HG03060 (cell line): ENCODE measurements at regions not wholly inside any gene's neighbourhood (a gene's known extent, or its start where the extent isn't known, plus 50 kb on each side); places are given as distances from the start of the nearest gene placed in this dataset.

Experiments
- ATAC-seq: cut with Tn5 transposase; IDR thresholded peaks from one replicate; pipeline ENCODE4 v1.9.1; 2021; ENCODE audit warnings: low read depth, moderate number of reproducible peaks; ENCODE audit not compliant: unreplicated experiment

DNA sequence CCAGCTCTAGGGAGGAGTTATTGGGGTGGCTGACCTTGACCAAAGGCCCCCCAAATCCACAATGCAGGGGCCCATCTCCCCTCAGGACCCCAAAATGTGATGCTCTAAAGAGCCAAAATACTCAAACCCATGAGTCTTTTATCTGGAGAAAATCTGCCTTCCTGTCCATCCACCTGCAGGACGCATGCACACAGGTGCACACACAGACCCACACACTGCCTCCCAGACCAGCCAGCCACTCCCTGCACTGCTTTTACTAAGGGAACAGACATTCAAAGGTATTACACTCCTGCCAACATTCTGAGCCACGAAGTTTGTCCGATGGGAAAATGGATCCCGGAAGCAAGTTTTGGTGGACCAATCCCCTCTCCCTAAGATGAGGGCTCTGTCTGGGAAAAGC lies 76.1 kb upstream of the CDH5 start:
- ATAC-seq: no peak

GRCh38 chr16:66289986-66290385 lies 76.5 kb upstream of the CDH5 start:
- no peak for ATAC-seq

GRCh38 chr16:66289051-66289680 lies 77.3 kb upstream of the CDH5 start:
- ATAC-seq: no peak

- ATAC-seq: no peak
These were observed 78.6 kb upstream of the CDH5 start for GRCh38 chr16:66287926-66288325.

DNA sequence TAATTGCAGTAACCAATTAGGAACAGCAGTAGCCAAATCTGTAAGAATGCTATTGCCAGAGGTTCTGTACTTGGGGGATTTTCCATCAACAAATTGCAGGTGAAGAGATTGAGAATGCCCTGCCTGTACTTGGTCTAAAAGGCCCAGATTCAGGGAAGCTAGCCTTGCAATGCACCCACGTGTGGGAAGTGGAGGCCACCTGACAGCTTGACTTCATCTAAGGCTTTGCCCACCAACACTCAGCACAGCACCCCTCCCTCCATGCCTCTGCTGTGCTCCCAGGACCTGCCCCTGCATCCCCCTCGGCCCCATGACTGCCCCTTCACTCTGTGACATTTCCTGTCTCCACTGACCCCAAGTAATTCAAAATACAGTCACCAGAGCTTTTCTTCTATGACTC lies 79.1 kb upstream of the CDH5 start:
- no peak for ATAC-seq

GRCh38 chr16:66286527-66286926 lies 80.0 kb upstream of the CDH5 start:
- ATAC-seq: no peak

DNA sequence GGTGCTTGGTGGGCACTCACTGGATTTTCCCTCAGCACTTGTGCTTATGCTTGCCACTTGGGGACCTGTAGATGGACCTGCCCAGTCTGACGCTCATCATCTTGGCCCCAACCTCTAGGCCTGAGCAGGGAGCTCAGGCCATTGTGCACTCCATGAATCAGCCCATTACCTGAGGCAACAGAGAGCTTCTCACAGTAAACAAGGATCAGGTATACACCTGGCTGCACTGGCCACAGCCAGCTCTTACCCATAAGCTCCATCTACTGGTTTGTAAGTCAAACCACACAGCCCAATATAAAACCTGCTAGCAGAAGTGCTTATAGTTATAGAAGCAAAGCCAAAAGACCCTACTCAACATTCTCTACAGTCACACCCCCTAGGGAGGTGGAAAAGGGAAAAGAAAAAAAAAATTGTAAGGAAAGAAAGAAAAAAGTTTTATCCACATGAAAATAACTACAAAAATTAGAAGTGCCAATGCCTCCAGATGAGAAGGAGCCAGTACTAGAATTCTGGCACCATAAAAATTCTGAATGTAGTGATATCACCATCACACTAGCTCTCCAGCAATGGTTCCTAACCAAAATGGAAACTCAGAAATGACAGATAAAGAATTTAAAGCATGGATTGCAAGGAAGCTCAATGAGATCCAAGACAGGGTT lies 87.8 kb upstream of the CDH5 start:
- no peak for ATAC-seq

GRCh38 chr16:66278111-66278531 lies 88.4 kb upstream of the CDH5 start:
- ATAC-seq: no peak

DNA sequence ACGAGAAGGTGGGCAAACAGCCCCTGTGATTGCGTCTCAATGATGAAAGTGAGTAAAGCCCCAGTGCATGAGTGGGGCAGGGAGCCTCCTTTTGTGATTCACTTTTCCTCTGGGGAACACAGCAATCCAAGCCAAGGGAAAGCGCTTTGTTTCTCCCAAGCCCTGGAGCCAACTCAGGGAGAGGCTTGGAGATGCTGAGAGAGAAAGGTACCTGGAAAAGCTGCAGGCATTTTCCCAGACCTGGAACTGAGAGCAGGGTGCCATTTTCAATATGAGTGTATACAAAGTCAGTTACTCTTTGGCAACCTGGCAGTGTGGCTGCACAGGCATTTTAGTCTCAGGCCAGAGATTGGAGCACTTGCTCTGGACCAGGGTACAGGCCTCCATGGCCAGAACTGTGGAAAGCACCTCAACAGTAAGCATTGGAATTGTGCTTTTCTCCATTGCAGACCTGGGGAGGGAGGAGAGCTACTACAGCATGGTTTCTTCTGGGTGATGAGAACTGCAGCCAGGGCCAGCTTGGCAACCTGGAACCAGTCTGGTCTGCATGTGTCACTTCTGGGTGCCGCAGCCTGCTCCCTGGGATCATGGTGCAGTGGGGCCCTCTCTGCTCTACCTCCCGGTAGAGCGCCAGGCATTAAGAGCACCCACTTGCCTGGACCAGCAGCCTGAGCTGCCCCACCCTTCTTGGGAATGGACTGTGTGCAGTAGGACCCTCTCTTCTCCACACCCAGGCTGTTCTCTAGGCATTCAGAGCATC lies 89.0 kb upstream of the CDH5 start:
- ATAC-seq: no peak

DNA sequence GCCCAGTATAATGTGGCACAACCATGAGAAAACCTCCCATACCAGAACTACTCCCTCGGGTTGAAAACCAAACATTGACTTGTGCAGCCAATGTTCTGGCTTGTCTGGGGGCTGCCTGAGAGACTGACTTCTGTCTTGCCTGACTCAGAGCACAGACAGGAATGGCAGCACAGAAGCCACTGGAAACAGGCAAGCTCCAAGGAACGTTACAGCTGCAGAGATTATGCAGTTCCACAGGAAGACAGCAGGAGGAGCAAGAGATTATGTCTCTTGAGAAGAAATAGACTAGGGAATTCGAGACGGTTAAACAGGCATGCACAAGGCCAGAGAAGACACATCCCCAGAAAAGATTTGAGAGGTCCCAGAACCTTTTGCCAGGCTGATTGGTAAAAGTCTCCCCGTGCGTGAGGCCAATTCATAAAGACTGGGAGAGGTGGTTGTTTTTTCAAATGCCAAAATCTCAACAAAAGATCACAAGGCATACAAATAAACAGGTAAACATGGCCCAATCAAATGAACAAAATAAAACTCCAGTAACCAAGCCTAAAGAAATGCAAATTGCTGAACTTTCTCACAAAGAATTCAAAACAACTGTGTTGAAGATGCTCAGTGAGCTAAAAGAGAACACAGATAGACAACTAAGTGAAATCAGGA lies 90.6 kb upstream of the CDH5 start:
- no peak for ATAC-seq

DNA sequence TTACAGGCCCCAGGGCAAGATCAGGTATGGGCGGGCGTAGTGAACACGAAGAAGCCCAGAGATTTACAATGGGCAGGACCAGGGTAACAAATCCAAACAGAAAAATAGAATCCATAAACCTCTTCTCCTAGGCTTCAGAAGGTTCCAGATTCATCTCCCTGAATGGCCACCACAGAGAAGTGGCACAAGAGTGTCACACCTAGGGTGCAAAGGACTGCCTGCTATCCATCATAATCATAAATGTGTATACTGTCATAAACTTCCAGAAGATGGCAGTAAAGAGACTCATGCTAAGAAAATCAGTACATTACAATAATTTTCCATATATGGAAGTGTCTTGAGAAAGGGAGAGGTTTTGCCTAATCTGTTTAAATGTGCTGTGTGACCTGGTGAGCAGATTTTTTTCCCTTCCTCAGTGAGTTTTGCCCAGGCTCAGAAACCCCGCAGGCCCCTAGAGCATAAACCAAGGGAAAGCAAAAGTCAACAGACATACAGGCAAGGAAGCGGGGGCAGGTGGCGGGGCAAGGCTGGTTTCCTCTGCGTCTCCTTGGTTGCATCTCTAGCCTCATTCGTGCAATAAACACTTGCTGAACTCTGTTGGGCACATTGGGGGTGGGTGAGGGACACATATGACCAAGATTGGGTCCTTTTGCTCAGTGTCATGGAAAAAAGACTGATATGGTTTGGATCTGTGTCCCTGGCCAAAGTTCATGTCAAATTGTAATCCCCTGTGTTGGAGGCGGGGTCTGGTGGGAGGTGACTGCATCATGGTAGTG lies 92.0 kb upstream of the CDH5 start:
- ATAC-seq: no peak

DNA sequence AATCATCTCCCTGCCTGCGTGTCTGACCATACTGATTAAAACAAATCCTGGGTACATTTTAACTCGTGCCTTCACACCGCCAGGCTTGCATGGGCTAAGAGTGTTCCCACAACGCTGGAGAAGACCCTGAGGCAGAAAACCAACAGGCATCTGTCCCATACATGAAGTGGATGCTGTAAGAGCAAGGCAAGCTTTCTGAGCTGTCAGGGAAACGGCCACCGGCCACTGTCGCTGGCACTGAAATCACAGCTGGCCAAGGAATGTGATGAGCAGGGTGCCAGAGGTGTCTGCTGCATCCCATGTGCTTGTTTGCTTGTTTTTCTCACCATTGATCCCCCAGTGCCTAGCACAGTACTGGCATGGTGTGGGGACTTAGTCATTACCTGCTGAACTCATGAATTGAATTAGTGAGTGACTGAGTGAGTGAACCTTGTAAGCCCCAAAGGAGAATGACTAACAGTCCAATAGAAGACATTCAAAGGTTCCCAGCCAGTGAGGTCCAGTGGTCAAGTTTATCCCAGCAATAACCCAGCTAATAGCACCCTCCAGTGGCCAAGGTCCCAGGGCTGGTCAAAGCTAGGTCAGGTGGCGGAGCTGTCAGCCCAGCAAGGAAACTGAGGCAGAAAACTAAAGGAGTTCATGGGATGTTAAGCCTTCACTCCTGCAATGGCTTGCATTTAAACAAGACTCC lies 92.7 kb upstream of the CDH5 start:
- no peak for ATAC-seq

DNA sequence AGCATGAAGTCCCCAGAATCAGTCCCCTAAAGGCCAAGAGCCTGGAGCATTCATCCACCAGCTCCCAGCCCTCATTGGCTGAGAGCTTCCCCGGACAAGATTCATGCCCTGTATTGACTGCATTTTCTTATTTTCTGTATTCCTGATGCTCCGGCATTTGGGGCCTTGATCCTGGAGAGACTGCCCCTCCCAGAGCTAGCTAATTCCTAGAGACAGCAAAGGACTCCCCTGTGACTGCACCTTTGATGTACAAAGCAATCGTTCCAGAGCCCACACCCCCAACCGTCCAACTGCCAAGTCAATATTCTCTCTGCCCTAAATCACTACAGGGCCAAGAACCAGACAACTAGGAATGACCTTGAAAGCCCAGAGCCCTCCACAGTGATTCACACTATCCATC lies 93.4 kb upstream of the CDH5 start:
- no peak for ATAC-seq

DNA sequence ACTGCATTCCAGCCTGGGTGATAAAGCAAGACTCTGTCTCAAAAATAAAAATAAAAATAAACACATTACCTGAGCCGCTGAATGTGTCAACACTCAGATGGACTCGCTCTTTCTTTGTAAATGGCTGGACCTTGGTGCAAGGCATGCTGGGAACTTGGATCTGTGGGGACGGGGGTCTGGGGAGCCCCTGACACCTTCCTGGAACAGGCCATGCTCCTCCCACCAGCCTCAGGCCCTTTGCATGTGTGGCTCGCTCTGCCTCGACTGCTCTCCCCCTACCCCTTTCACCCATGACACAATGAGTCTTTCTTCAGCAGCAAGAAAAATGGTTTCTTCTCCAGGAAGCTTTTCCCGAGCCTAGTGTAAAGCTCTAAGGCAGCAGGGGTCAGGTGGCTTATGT lies 94.0 kb upstream of the CDH5 start:
- ATAC-seq: no peak

DNA sequence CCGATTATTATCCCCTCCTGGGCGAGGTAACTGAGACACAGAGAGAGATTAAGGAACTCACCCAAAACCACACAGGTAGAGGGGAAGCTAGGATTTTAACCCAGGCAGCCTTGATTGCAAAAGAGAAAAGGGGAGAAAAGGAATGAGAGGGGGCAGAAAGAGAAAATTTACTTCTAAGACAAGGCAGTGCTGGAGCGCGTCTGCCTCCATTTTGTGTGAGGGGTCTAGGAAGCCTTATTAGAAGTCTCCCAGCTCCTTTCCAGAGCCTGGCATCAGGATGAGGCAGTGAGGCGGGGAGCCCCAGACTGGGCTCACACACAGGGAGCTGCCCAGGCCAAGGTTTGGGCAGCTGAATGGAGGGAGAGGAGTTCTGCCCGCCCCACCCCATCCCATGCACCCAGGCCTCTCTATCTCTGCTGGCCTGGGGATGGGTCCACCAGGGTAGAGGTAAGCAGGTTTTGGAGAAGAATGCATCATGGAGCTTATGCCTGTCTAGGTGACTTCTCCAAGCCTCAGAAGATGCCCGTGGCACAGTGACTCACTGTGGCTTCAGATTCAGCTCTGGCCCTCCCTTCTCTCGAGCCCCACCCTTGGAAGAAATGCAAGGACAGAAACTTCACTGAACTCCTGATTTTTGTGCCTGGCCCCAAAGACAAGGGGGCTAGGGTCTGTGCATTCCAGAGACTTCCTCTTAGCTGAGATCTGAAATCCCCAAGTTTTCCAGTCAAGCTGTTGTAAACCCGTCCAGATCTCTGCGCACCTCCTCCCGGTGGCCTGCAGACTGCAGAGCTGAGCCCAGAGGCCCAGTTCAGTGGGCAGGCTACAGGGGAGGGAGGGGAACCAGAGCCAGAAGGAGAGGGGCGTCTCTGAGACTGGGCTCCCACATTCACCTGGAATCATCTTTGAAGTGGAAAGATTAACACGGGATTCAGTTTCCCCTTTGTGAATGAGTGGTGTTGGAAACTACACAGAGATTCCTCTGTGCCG lies 95.1 kb upstream of the CDH5 start:
- no peak for ATAC-seq

DNA sequence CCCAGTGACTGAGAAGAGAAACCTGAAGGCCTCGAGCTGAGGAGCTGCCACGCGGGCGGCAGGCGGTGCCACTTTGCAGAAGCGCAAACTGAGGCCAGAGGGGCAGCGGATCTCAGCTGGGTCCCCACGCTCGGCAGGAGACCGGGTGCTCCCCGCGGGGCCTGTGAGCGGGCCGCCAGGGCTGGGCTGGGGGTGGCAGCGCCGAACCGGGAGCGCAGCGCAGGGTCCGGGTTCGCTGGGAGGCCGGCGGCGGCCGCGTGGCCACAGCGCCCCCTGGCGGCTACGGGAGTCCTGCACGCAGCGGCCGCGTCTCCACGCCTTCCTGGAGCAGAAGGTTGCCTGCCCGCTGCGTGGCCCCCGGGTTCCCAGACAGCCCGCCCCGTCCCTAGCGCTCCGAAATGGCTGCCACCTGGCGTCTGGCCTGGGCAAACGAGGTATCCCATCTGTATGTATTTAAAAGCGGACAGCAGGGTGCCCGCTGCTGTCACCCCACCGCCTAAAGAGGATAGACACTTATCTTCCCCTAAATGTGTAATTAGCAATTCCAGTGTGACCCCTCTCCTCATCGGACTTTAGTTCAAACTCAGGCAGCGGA lies 96.1 kb upstream of the CDH5 start:
- no peak for ATAC-seq

GRCh38 chr16:66269617-66270332 lies 96.7 kb upstream of the CDH5 start:
- no peak for ATAC-seq
